Transverse colon (tissue), 4 donors: ENCODE measurements at regions not wholly inside any gene's neighbourhood (a gene's known extent, or its start where the extent isn't known, plus 50 kb on each side); places are given as distances from the start of the nearest gene placed in this dataset.

Experiments used
- DNase-seq: peaks from one replicate; pipeline ENCODE4 v3.0.0-alpha.2; 2019
- H3K27ac ChIP-seq, 4 donors: fragments of 200-600 bp; sonication (generic); 2 replicates each; pipeline ENCODE4 v1.5.1; 2016 to 2018; ENCODE audit warnings: inconsistent platforms in 4 of 4
- H3K27me3 ChIP-seq: fragments of 200-600 bp; sonication (generic); 2 replicates; pipeline ENCODE4 v1.5.1; 2017; ENCODE audit warnings: inconsistent platforms
- H3K36me3 ChIP-seq, 4 donors: fragments of 200-600 bp; sonication (generic); 2 replicates each; pipeline ENCODE4 v1.5.1; 2017 to 2019; ENCODE audit warnings: inconsistent platforms in 4 of 4
- H3K4me1 ChIP-seq, 4 donors: fragments of 200-600 bp; sonication (generic); 2 replicates each; pipeline ENCODE4 v1.5.1; 2017 to 2020; ENCODE audit warnings: inconsistent platforms in 4 of 4
- H3K4me3 ChIP-seq, 4 donors: fragments of 200-600 bp; sonication (generic); 1 replicate in 1 of 4; 2 replicates in 3 of 4; pipeline versions ENCODE4 v1.5.1 to v1.6.1; 2017 to 2019; ENCODE audit warnings: inconsistent platforms in 4 of 4
- H3K9me3 ChIP-seq, 2 donors: fragments of 200-600 bp; sonication (generic); 2 replicates each; pipeline ENCODE4 v1.5.1; 2017 to 2019; ENCODE audit warnings: inconsistent platforms in 2 of 2
- CTCF ChIP-seq, 5 experiments: fragments of 200-600 bp in 3 of 5; fragments of 450-650 bp in 2 of 5; sonication (generic) in 3 of 5; IDR thresholded peaks; 1 replicate in 2 of 5; 2 replicates in 3 of 5; pipeline ENCODE4 v1.5.1; 2016 to 2017; ENCODE audit warnings: antibody characterized with exemption in 5 of 5, inconsistent platforms in 3 of 5, mild to moderate bottlenecking in 2 of 5, moderate library complexity in 1 of 5
- EP300 ChIP-seq: sonication (generic); formaldehyde crosslinking; IDR thresholded peaks from one replicate; pipeline ENCODE4 v1.6.1; 2017; ENCODE audit warnings: antibody characterized with exemption, low read depth
- POLR2A ChIP-seq: fragments of 450-650 bp; IDR thresholded peaks from one replicate; pipeline ENCODE4 v1.6.1; 2016; ENCODE audit warnings: antibody characterized with exemption, mild to moderate bottlenecking, moderate library complexity
- POLR2AphosphoS5 ChIP-seq, 3 donors: sonication (generic); formaldehyde crosslinking; IDR thresholded peaks; one replicate each; pipeline ENCODE4 v1.6.1; 2016; ENCODE audit warnings: antibody characterized with exemption in 3 of 3
- WGBS, 2 donors: methylation state at CpG; one replicate each; pipeline ENCODE4 v1.1.5; 2018; ENCODE audit warnings: low coverage in 1 of 2; 5-methylcytosine and 5-hydroxymethylcytosine counted together
- in situ Hi-C, 4 donors: fragments of 200-750 bp; cut with MboI; loops; one replicate each; pipeline versions ENCODE4 v1.15.0 to v1.15.1; 2017; ENCODE audit warnings: low sequenced_read_pairs in 3 of 4, low pct_ligation_motif_present in 1 of 4, low pct_unique_long_range_greater_than_20kb in 1 of 4
- intact Hi-C: fragments of 100-400 bp; cut with DNase I; formaldehyde crosslinking; loops from one replicate; pipeline ENCODE4 v1.15.1; 2023; ENCODE audit warnings: low total_unique reads

GRCh38 chr20:16220826-16221225 lies 352.4 kb downstream of the KIF16B start:
- no peaks in the 10 kb centered on the region for H3K9me3 ChIP-seq
- 60 to 78% methylated on average over 2 to 4 of the region's 4 CpGs for WGBS, 2 donors
- no peak for DNase-seq
- in situ Hi-C loops (no loop called here), intact Hi-C loops (no loop called here)
- no peak overlapping the region for H3K4me3 ChIP-seq
- no peaks in the 10 kb centered on the region for H3K27me3 ChIP-seq
- no peaks in the 10 kb centered on the region for H3K36me3 ChIP-seq
- H3K27ac ChIP-seq, result no peak overlapping the region
- H3K4me1 ChIP-seq, result no peaks in the 10 kb centered on the region
- no peak for TF ChIP-seq POLR2AphosphoS5 (IDR thresholded peaks at IDR 0.05)
- no peak for TF ChIP-seq EP300
- no peak for TF ChIP-seq CTCF (IDR thresholded peaks at IDR 0.05)
- no peak for TF ChIP-seq POLR2A

GRCh38 chr20:16219182-16219581 lies 354.1 kb downstream of the KIF16B start:
- intact Hi-C loops, result no loop called here
- TF ChIP-seq EP300, result no peak
- no peak for TF ChIP-seq CTCF (IDR thresholded peaks at IDR 0.05)
- H3K4me3 ChIP-seq, result no peak overlapping the region
- in situ Hi-C loops, result no loop called here
- H3K4me1 ChIP-seq, result no peaks in the 10 kb centered on the region
- no peaks in the 10 kb centered on the region for H3K27me3 ChIP-seq
- no peaks in the 10 kb centered on the region for H3K9me3 ChIP-seq
- no peak overlapping the region for H3K27ac ChIP-seq
- no peak for DNase-seq
- no peaks in the 10 kb centered on the region for H3K36me3 ChIP-seq

GRCh38 chr20:16216914-16217230 lies 356.4 kb downstream of the KIF16B start:
- H3K27me3 ChIP-seq, result no peaks in the 10 kb centered on the region
- H3K4me1 ChIP-seq, result no peaks in the 10 kb centered on the region
- no peak overlapping the region for H3K4me3 ChIP-seq
- DNase-seq, result no peak
- no peak for TF ChIP-seq POLR2A
- no peak for TF ChIP-seq CTCF (IDR thresholded peaks at IDR 0.05)
- TF ChIP-seq POLR2AphosphoS5 (IDR thresholded peaks at IDR 0.05), result no peak
- no peak for TF ChIP-seq EP300
- 73 to 85% methylated on average over 2 to 6 of the region's 6 CpGs for WGBS, 2 donors
- intact Hi-C loops, result no loop called here
- H3K36me3 ChIP-seq, result no peaks in the 10 kb centered on the region
- in situ Hi-C loops, result no loop called here
- H3K27ac ChIP-seq, result no peak overlapping the region
- no peaks in the 10 kb centered on the region for H3K9me3 ChIP-seq

- no peaks in the 10 kb centered on the region for H3K4me1 ChIP-seq
- intact Hi-C loops, result no loop called here
- TF ChIP-seq EP300, result no peak
- TF ChIP-seq CTCF (IDR thresholded peaks at IDR 0.05), result no peak
- no peak for TF ChIP-seq POLR2AphosphoS5 (IDR thresholded peaks at IDR 0.05)
- no peak for TF ChIP-seq POLR2A
- in situ Hi-C loops, result no loop called here
- no peaks in the 10 kb centered on the region for H3K9me3 ChIP-seq
- DNase-seq, result no peak
- no peak overlapping the region for H3K27ac ChIP-seq
- no peak overlapping the region for H3K4me3 ChIP-seq
- no peaks in the 10 kb centered on the region for H3K27me3 ChIP-seq
- 77 to 91% methylated on average over 7 to 10 of the region's 10 CpGs for WGBS, 2 donors
- no peaks in the 10 kb centered on the region for H3K36me3 ChIP-seq
Observed at GRCh38 chr20:16216227-16216913, 356.9 kb downstream of the KIF16B start.
